ENCODE measurements at regions not wholly inside any gene's neighbourhood (a gene's known extent, or its start where the extent isn't known, plus 50 kb on each side); places are given as distances from the start of the nearest gene placed in this dataset.

DNA sequence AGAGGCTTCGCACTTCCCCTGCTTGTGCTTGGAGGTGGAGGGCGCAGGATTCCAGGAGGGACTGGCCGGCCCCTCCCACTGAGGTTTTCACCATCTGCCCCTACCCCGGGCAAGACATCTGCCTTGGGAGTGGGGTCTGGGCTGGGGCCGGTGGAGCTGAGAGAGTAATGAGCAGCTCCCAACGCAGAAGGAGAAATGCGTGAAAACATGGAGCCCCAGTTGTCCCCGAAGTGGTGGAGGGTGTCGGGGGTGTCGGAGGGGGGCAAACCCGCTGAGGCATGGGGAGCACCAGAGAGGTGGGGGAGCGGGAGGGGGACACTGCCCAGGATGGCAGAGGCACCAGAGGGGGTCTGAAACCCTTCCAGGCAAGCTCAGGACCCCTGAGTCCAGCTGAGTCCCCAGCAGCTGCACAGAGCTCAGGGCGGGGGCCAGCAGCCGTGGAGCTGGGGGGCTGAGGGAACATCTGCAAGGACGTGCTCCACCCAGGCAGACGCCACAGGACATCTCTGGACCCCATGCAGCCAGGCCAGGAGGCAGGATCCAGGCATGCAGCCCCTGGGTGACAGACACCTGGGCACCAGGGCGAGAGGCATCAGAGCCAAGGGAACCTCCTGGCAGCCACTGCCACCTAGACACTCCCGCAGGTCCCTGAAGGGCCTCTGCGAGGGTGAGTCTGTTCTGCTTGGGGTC lies 110.6 kb downstream of the SIK1 start:
- Mint-ChIP-seq H3K36me3 (ENCODE audit: low read depth) (no peaks in the 10 kb centered on the region), H3K4me3 (no peak overlapping the region), H3K27ac (no peak overlapping the region), H3K9me3 (no peaks in the 10 kb centered on the region), H3K4me1 (ENCODE audit: low read depth) (no peaks in the 10 kb centered on the region), H3K27me3 (ENCODE audit: low read depth) (peaks cover 7% of the 10 kb centered on the region)
- intact Hi-C loops (cut with micrococcal nuclease) = no loop called here
- DNase-seq = no peak
- CTCF ChIA-PET = no interaction called here

DNA sequence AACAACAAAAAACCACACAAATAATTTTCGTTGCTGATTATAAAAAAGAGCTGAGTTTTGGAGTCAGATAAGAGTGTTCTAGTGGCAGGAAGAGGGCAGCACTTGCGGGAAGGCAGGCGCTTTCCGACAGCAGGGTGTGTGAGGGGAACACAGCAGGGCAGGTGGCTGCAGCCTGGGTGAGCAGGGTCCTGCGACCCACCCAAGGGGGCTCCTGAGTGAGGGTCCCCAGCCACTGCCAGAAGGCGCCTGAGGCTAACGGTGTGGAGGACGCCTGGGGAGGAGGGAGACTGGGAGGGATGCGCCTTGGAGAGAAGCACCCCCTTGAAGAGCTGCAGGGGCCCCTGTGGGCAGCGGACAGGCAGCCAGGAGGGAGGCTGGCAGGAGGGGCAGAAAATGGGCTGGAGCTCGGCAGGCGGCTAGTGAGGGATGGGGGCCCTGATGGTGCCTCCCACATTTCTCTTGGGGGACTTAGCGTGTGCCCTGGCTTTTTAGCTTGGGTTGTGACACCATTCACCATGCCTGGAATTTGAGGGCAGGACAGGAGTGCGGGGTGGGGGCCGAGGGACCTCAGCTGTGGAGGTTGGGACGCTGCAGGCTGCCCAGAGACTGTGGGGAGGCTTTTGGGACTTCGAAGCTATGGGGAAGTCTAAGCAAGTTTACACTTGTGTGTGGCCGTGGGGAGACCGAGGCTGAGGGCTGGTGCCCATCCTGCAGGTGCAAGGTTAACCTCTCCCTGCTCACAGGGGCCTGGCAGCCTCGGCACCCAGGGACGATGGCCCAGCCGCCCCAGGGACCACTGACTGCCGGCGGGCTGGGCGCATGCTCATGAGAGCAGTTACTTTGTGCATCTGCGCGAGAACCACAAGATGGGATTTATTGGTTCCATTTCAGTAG lies 111.4 kb downstream of the SIK1 start:
- H3K27ac Mint-ChIP-seq = no peak overlapping the region
- intact Hi-C loops (cut with micrococcal nuclease) = no loop called here
- no peak overlapping the region for H3K4me3 Mint-ChIP-seq
- DNase-seq = no peak
- H3K4me1 Mint-ChIP-seq (ENCODE audit: low read depth) = no peaks in the 10 kb centered on the region
- no peaks in the 10 kb centered on the region for H3K36me3 Mint-ChIP-seq (ENCODE audit: low read depth)
- H3K27me3 Mint-ChIP-seq (ENCODE audit: low read depth) = peaks cover 7% of the 10 kb centered on the region
- H3K9me3 Mint-ChIP-seq = no peaks in the 10 kb centered on the region
- CTCF ChIA-PET = no interaction called here

DNA sequence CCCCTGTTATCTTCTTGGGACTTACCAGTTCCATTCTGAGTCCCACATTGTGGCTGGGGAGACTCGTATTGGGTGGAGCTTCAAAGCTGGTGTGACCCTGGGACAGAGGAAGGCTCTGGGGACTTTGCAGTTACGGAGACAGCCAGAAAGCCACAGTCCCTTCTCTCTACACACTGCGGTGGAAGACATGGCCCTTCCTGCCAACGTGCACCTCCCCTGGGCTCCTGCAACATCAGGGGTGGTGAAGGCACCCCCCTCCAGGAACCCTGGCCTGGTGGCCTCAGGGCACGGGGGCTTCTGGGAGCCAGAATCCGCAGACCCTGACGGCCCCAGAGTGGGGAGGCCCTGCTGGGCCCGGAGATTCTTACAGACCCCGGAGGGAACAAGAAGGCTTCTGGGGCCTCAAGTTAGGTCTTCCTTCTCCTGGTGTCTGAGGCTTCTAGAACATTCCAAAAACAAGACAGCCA lies 113.0 kb downstream of the SIK1 start:
- no peaks in the 10 kb centered on the region for H3K9me3 Mint-ChIP-seq

DNA sequence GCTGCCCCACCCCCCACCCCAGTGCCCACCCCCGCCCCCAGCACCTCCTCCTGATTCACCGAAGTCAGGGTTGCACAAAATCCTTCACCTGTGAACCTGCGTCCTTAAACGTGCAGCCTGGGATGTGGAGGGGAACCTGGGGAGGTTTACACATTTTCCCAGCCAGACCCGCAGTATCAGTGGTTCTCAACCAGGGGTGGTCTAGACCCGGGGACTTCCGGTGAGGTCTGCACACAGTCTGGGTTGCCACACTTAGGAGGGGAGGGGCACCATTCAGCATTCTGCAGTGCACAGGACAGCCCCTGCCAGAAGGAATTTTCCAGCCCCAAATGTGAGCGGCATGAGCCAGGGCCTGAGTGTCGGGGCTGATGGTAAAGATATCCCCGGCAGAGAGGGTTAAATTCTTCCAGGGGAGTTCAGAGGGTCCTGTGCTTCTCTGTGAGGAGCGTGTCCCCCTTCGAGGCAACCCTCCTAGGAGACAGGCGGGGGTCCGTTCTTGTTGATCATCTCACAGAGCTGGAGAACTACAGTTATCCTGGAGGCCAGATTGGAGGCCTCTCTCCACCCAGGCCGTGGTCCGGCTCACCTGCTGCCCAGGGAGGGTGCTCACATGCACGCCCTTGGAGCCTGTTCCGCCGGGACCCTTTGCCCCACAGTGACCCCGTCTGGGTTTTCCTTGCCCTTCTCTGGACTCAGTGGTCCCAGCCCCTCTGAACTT lies 113.6 kb downstream of the SIK1 start:
- H3K9me3 Mint-ChIP-seq = no peaks in the 10 kb centered on the region
- intact Hi-C loops (cut with micrococcal nuclease) = no loop called here
- H3K36me3 Mint-ChIP-seq (ENCODE audit: low read depth) = no peaks in the 10 kb centered on the region
- CTCF ChIA-PET = no interaction called here
- H3K4me1 Mint-ChIP-seq (ENCODE audit: low read depth) = no peaks in the 10 kb centered on the region
- H3K4me3 Mint-ChIP-seq = no peak overlapping the region
- peaks cover 7% of the 10 kb centered on the region for H3K27me3 Mint-ChIP-seq (ENCODE audit: low read depth)
- no peak overlapping the region for H3K27ac Mint-ChIP-seq
- no peak for DNase-seq

More for the DNA sequence above, 113.0 kb downstream of the SIK1 start:
- no peaks in the 10 kb centered on the region for H3K36me3 Mint-ChIP-seq (ENCODE audit: low read depth)
- intact Hi-C loops (cut with micrococcal nuclease) = no loop called here
- no peak for DNase-seq
- H3K27me3 Mint-ChIP-seq (ENCODE audit: low read depth) = peaks cover 7% of the 10 kb centered on the region
- no peak overlapping the region for H3K27ac Mint-ChIP-seq
- no peaks in the 10 kb centered on the region for H3K4me1 Mint-ChIP-seq (ENCODE audit: low read depth)
- CTCF ChIA-PET = no interaction called here
- no peak overlapping the region for H3K4me3 Mint-ChIP-seq

DNA sequence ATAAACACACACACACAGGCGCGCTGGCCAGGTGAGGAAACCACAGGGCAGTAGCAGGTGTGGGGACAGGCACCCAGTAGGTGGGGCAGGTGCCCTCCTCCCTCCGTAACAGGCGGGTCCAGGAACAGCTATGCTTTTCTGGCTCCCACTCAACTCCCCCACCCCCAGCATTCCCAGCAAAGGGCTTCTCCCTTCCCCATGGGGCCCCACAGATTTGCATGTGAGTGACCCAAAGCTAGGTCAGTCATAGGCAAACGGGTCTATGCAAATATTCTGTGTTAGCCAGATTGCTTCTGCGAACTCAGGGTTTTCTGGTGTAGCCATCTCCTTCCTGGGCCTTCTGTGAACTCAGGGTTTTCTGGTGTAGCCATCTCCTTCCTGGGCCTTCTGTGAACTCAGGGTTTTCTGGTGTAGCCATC lies 114.2 kb downstream of the SIK1 start:
- Mint-ChIP-seq H3K9me3 (no peaks in the 10 kb centered on the region), H3K27me3 (ENCODE audit: low read depth) (peaks cover 7% of the 10 kb centered on the region), H3K36me3 (ENCODE audit: low read depth) (no peaks in the 10 kb centered on the region), H3K4me1 (ENCODE audit: low read depth) (no peaks in the 10 kb centered on the region), H3K4me3 (no peak overlapping the region), H3K27ac (no peak overlapping the region)
- intact Hi-C loops (cut with micrococcal nuclease) = no loop called here
- no peak for DNase-seq
- CTCF ChIA-PET = interaction anchor here (0.6 kb wide), 1 partner anchor 325 kb away, joined by 3 read pairs; no protein-coding TSS in a partner anchor

DNA sequence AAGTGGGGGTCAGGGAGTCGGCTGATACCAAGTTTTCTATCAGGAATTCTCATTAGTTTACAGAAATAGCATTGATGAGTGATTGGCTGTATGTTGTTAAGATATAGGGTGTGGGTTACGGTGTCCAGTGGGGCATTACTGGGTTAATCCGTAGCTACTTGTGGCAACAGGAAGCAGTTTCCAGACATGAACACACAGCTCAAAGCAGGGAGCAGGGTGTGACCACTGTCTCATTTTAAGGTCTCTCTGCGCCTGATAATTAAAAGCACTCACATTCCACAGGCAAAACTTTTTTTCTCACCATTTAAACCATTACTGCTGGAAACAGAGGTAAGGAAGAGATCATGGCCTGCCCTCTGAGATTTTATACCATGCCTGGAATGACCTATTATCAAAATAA lies 114.9 kb downstream of the SIK1 start:
- Mint-ChIP-seq H3K27ac (no peak overlapping the region), H3K36me3 (ENCODE audit: low read depth) (no peaks in the 10 kb centered on the region), H3K9me3 (no peaks in the 10 kb centered on the region), H3K4me1 (ENCODE audit: low read depth) (no peaks in the 10 kb centered on the region), H3K27me3 (ENCODE audit: low read depth) (peaks cover 5% of the 10 kb centered on the region), H3K4me3 (no peak overlapping the region)
- intact Hi-C loops (cut with micrococcal nuclease) = no loop called here
- CTCF ChIA-PET = interaction anchor here (0.6 kb wide), 1 partner anchor 325 kb away, joined by 3 read pairs; no protein-coding TSS in a partner anchor
- DNase-seq = no peak

DNA sequence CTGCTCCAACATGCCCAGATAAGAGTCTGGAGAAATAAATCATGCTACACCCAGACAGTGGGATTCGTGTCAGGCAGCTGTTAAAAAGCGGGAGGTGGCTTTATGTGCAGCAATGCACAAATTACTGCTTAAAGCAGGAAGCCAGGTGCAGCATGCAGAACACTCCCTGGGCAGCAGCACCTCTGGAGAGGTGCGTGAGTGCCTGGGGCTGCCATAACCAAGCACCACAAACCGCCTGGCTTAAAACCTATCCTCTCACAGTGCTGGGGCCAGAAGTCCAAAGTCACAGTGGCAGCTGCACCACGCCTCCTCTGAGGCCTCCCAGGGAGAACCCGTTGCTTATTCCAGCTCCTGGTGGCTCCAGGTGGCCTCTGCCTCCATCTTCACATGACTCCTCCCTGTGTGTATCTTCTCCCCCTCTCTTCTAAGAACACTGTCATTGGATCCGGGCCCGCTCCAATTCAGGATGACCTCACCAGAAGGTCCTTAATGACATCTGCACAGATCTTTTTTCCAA lies 115.6 kb downstream of the SIK1 start:
- intact Hi-C loops (cut with micrococcal nuclease) = no loop called here
- Mint-ChIP-seq H3K36me3 (ENCODE audit: low read depth) (no peaks in the 10 kb centered on the region), H3K9me3 (no peaks in the 10 kb centered on the region), H3K27ac (no peak overlapping the region), H3K4me1 (ENCODE audit: low read depth) (no peaks in the 10 kb centered on the region), H3K27me3 (ENCODE audit: low read depth) (peaks cover 3% of the 10 kb centered on the region), H3K4me3 (no peak overlapping the region)
- no peak for DNase-seq
- CTCF ChIA-PET = interaction anchor here (0.6 kb wide), 1 partner anchor 314 kb away, joined by 3 read pairs; no protein-coding TSS in a partner anchor

DNA sequence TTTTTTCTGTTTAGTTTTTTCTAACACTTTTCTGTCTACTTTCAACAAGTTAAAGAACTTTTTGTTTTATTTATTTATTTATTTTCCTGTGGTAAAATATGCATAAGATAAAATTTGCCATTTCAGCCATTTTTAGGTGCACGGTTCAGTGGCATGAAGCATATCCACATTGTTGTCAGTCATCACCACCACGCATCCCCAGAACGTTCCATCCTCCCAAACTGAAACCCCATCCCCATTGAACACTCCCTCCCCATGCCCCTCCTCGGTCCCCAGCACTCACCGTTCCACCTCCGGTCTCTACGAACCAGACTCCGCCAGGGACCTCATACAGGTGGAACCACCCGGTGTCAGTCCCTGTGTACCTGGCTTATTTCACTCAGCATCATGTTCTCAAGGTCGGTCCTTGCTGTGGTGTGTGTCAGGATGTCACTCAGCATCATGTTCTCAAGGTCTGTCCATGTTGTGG lies 118.1 kb downstream of the SIK1 start:
- Mint-ChIP-seq H3K36me3 (ENCODE audit: low read depth) (no peaks in the 10 kb centered on the region), H3K27ac (no peak overlapping the region), H3K4me3 (no peak overlapping the region), H3K4me1 (ENCODE audit: low read depth) (no peaks in the 10 kb centered on the region), H3K27me3 (ENCODE audit: low read depth) (no peaks in the 10 kb centered on the region), H3K9me3 (no peaks in the 10 kb centered on the region)
- CTCF ChIA-PET = no interaction called here
- intact Hi-C loops (cut with micrococcal nuclease) = no loop called here
- DNase-seq = no peak

DNA sequence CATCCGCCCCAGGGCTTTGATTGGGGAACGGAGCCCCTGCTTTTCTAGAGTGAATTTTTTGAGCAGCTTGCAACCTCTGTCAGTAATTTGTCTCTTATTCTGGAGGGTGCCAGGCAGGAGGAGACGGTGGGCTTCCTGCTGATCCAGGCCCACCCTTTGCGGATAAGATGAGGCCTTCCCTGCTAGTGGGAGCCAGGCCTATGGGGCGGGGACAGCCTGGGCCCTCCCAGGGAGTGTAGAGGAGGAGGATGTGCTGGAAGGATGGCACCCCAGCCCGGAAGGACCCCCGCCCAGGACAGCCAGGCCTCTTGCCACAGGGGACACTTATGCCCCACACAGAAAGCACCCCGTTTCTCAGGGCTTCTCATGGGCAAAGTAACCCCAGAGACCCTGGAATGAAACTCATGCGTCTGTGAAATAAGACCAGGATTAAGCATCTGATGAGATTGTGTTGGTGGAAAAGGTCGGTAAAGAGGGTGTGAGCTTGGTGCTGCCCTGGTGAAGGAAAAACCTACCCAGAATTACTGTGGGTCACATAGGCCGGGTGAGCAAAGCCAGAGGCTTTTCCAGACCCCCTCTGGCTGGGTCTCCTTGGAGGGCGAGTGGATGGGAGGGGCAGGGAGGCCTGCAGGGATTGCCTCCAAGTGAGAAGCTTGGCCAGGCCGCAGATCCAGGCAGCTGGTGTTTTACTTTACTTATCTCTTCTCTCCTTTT lies 118.7 kb downstream of the SIK1 start:
- no peak overlapping the region for H3K4me3 Mint-ChIP-seq
- CTCF ChIA-PET = no interaction called here
- no peak for DNase-seq

DNA sequence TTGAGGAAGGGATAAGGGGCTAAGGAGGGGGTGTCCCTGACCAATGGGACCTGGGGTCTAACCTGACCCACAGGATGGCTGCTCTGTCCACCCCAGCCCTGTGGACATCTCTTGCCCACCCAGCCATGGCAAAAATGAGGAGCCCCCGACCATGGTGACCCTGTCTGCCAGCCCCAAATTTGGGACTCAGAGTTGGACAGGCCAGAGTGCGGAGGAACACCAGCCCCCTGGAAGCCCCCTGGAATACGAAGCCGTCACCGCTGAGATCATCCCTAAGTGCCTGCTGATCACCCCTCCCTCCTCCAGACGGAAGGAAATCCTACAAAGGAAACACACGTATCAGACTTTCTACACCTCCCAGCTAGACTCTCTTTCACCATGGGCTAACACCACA lies 119.3 kb downstream of the SIK1 start:
- H3K36me3 Mint-ChIP-seq (ENCODE audit: low read depth) = no peaks in the 10 kb centered on the region
- CTCF ChIA-PET = no interaction called here
- H3K27me3 Mint-ChIP-seq (ENCODE audit: low read depth) = no peaks in the 10 kb centered on the region
- intact Hi-C loops (cut with micrococcal nuclease) = no loop called here
- H3K27ac Mint-ChIP-seq = no peak overlapping the region
- no peaks in the 10 kb centered on the region for H3K4me1 Mint-ChIP-seq (ENCODE audit: low read depth)
- no peak for DNase-seq
- no peak overlapping the region for H3K4me3 Mint-ChIP-seq
- no peaks in the 10 kb centered on the region for H3K9me3 Mint-ChIP-seq

More for the DNA sequence above, 118.7 kb downstream of the SIK1 start:
- Mint-ChIP-seq H3K36me3 (ENCODE audit: low read depth) (no peaks in the 10 kb centered on the region), H3K27ac (no peak overlapping the region), H3K27me3 (ENCODE audit: low read depth) (no peaks in the 10 kb centered on the region), H3K4me1 (ENCODE audit: low read depth) (no peaks in the 10 kb centered on the region), H3K9me3 (no peaks in the 10 kb centered on the region)
- intact Hi-C loops (cut with micrococcal nuclease) = no loop called here

DNA sequence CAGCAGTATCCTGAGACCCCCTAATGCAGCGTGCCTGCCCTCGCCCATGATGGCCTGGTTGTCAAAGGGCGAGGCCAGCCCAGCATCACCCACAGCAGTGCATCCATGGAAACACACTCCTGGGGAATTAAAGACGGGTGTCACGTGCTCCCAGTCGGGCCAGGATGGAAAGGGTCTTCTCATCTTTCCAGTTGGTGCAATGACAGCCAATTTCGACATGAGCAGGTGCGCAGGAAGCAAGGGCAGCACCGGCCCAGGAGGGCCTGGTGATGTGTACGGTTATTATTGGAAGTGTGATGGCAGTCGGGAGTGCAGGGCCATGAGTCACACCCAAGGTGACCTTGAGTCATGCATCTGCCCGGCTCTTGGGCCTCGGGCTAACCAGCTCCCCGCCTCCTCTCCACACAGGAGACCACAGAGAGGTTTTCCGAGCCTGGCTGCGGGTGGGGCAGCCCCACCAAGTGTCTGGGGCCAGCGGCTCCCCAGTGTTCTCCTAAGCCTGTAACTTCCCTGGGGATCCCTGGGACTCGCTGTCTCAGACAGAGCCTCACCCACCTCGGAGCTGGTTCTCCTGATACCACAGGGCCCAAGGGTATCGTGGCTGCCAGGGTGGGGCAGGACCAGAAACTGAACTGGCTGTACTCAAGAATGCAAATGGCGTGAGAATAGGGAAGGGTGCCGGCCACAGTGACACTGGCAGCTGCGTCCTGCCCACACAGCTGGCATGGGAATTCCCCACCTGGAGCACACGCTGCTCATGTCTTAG lies 119.8 kb downstream of the SIK1 start:
- Mint-ChIP-seq H3K36me3 (ENCODE audit: low read depth) (no peaks in the 10 kb centered on the region), H3K27ac (no peak overlapping the region)

More for the DNA sequence above, 119.8 kb downstream of the SIK1 start:
- intact Hi-C loops (cut with micrococcal nuclease) = no loop called here
- Mint-ChIP-seq H3K9me3 (no peaks in the 10 kb centered on the region), H3K4me1 (ENCODE audit: low read depth) (no peaks in the 10 kb centered on the region), H3K4me3 (no peak overlapping the region), H3K27me3 (ENCODE audit: low read depth) (no peaks in the 10 kb centered on the region)
- CTCF ChIA-PET = no interaction called here
- no peak for DNase-seq

Data from activated naive CD4-positive, alpha-beta T cell treated with anti-CD3 and anti-CD28 coated beads for 36 hours (primary cell).